ENCODE measurements at regions not wholly inside any gene's neighbourhood (a gene's known extent, or its start where the extent isn't known, plus 50 kb on each side); places are given as distances from the start of the nearest gene placed in this dataset.

DNA sequence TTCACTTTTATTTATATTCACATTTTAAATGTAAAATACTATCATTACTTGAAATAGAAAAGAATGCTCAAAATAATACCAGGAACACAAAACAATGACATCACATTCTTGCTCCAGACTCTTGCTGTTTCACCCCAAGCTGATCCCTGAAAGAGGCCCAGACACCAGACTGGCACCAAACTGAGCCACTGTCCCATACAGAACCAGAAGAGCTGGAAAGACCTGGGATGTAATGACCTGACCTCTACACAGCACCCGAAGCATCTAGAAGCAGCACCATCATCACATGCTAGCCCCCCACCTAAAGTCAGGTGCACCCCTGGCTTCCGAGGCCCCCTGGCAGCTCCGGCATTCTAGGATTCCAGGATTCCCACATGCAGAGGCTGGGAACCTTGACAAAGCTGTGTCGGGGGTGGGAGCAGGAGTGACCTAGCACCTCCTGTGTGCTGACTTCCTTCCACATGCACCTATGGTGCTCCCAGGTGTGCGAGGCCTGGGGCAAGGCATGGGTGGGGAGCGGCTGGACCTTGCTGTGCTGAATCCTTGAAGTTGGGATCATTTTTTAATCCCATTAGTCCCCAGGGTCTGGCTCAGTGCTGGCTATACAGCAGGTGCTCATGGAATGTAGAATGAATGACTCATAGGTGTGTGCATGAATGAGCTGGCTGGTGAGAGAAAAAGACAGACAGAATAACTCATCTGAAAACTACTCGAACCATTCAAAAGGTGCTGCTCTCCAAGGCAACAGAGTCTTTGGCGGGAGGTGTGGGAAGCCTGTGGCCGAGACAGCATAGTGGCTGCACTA is 144.7 kb upstream of the IQSEC1 start:
- TF ChIP-seq, protein P1, sequence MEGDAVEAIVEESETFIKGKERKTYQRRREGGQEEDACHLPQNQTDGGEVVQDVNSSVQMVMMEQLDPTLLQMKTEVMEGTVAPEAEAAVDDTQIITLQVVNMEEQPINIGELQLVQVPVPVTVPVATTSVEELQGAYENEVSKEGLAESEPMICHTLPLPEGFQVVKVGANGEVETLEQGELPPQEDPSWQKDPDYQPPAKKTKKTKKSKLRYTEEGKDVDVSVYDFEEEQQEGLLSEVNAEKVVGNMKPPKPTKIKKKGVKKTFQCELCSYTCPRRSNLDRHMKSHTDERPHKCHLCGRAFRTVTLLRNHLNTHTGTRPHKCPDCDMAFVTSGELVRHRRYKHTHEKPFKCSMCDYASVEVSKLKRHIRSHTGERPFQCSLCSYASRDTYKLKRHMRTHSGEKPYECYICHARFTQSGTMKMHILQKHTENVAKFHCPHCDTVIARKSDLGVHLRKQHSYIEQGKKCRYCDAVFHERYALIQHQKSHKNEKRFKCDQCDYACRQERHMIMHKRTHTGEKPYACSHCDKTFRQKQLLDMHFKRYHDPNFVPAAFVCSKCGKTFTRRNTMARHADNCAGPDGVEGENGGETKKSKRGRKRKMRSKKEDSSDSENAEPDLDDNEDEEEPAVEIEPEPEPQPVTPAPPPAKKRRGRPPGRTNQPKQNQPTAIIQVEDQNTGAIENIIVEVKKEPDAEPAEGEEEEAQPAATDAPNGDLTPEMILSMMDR (IDR thresholded peaks at IDR 0.05; ENCODE audit: insufficient read depth, low read length, missing control alignments), result no peak
- CTCF ChIA-PET, result interaction anchor here (0.7 kb wide), 1 partner anchor 25 kb away, joined by 3 read pairs; no protein-coding TSS in a partner anchor
- DNase-seq (ENCODE audit: low read depth, low spot score), result no peak
- POLR2A ChIA-PET, result no interaction called here
- no peak overlapping the region for H3K4me3 ChIP-seq (ENCODE audit: low read depth, low read length)

DNA sequence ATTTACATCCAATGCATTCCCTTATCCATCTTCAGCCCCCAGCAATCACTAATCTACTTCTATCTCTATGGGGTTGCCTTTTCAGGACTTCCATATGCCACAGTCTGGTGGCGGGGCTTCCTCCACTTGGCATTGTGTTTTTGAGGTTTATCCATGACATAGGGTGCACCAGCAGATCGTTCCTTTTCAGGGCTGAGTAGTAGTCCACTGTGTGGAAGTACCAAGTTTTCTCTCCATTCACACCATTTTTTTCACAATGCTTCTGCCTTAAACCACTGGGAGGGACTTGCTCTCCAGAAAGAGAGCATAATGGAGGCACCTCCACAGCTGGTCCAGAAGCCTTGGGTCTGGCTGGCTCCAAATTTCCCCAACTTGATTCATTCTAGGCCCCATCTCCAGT is 144.0 kb upstream of the IQSEC1 start:
- ChIA-PET CTCF (no interaction called here), POLR2A (no interaction called here)
- no peak for DNase-seq (ENCODE audit: low read depth, low spot score)
- no peak overlapping the region for H3K4me3 ChIP-seq (ENCODE audit: low read depth, low read length)
- TF ChIP-seq, protein P1 (IDR thresholded peaks at IDR 0.05; ENCODE audit: insufficient read depth, low read length, missing control alignments), result no peak

DNA sequence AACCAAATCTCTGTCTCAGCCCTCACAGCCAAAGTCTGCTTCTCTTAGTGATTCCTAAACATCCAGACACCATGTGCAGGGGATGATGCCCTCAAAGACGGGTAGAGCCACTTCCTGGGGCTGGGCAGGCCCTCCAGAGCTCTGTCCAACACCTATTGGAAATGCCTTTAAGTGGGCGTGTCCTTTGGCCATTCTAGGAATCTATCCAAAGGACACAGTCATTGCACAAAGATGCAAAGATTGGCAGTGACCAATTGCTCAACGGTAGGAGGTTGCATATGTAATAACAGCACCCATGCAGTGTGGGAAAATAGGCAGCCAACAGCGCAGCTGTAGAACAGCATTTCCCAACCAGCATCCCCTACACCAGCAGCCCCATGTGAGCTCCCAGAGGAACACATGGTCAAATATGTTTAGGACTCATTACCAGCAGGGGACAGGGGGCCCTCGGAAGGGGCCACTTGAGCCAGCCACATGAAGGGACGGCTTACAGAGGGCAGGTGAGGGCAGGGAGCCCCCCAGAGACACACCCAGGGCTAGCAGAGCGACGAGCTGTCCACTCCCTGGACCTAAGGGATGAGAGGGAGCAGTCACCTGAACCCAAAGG is 142.8 kb upstream of the IQSEC1 start:
- ChIA-PET POLR2A (no interaction called here), CTCF (interaction anchor here (1.6 kb wide), 1 partner anchor 124 kb away, joined by 5 read pairs; no protein-coding TSS in a partner anchor)
- TF ChIP-seq, protein P1 (IDR thresholded peaks at IDR 0.05; ENCODE audit: insufficient read depth, low read length, missing control alignments), result no peak
- peak; percentile 5 for DNase-seq (ENCODE audit: low read depth, low spot score)
- no peak overlapping the region for H3K4me3 ChIP-seq (ENCODE audit: low read depth, low read length)

DNA sequence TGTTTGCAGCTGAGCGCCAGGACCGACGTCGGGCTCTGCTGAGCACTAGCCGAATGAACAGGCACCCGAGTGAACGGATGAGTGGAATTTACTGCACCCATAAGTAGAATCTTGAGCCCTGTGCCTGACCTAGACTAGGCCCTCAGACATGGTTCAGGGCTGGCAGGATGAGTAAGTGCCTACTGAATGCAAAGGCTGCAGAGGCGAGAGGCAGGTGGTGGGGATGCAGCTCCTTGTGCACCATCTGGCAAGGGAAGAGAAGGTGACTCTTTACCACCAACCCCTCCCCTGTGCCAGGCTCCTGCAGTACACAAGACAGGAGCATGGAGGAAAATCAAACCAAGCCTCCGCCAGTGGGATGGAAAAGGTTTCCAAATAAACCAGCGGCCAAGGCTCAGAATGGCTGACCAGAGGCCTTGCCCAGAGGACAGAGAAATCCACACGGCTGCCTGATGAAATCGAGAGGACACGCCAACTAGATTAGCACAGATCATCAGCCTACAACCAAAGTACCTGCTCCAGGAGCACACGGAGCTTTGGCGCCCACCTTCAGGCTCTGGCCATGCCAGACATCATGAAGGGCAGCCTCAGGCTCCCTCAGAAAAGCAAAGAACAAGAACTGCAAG is 141.7 kb upstream of the IQSEC1 start:
- no peak overlapping the region for H3K4me3 ChIP-seq (ENCODE audit: low read depth, low read length)
- ChIA-PET CTCF (interaction anchor here (1.6 kb wide), 1 partner anchor 123 kb away, joined by 5 read pairs; no protein-coding TSS in a partner anchor), POLR2A (no interaction called here)
- no peak for DNase-seq (ENCODE audit: low read depth, low spot score)
- TF ChIP-seq, protein P1 (IDR thresholded peaks at IDR 0.05; ENCODE audit: insufficient read depth, low read length, missing control alignments), result no peak

DNA sequence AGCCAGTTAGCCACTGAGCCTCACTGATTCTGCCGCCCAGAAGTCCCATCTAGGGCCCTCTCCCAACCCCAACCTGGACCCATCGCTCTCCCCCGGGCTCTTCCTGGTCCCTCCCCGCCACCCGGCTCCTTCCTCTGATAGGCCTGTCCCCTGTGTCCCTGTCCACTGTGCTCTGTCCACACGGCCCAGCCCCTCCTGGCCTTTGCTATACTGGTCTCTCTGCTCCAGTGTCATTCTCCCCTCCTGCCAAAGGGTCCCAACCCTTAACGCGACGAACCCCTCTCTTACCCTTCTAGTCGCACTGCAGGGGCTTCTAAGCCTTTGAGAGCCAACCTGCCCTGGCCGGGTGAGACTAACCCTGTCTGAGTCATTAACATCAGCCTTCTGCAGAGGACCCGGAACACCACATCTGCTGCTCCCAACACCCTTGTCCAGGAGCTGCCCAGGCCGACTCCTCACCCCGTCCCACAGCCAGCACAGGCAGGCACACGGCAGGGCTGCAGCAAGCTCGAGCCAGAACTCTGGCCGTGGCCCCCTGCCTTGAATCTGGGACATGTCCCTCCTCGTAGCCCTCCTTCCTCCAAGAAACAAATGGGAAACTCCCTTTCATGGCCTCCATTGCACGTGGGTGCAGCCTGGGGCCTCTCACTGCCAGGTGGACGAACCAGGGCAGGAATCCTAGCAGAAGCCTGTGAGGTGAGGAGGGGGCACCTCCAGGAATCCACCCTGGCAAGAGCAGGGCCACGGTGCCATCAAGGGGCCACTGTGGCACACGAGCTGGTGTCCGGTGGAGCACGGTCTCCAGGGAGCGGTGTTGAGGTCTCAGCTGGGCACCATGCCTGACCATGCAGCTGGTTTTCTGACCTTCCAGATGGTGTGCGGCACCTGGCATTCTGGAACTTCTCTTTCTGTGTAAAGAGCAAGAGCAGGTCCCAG is 140.9 kb upstream of the IQSEC1 start:
- POLR2A ChIA-PET, result no interaction called here
- TF ChIP-seq, protein P1 (IDR thresholded peaks at IDR 0.05; ENCODE audit: insufficient read depth, low read length, missing control alignments), result no peak

More for the DNA sequence above, 140.9 kb upstream of the IQSEC1 start:
- CTCF ChIA-PET, result interaction anchor here (1.6 kb wide), 1 partner anchor 122 kb away, joined by 5 read pairs; no protein-coding TSS in a partner anchor
- no peak for DNase-seq (ENCODE audit: low read depth, low spot score)
- H3K4me3 ChIP-seq (ENCODE audit: low read depth, low read length), result no peak overlapping the region
